GM23248 (cell line): ENCODE measurements at regions not wholly inside any gene's neighbourhood (a gene's known extent, or its start where the extent isn't known, plus 50 kb on each side); places are given as distances from the start of the nearest gene placed in this dataset.

ENCODE experiments used
- DNase-seq: peaks from one replicate; pipeline ENCODE4 v3.0.0-alpha.2; 2015
- H2AFZ ChIP-seq: fragments of 200-600 bp; sonication (generic); 2 replicates; pipeline ENCODE4 v1.6.1; 2016; ENCODE audit warnings: antibody characterized with exemption
- H3F3A ChIP-seq: fragments of 200-600 bp; sonication (generic); 2 replicates; pipeline ENCODE4 v1.6.1; 2016; ENCODE audit warnings: mild to moderate bottlenecking, antibody characterized with exemption, mixed run types; ENCODE audit not compliant: insufficient read depth
- H3K27ac ChIP-seq: fragments of 200-600 bp; sonication (generic); 2 replicates; pipeline ENCODE4 v1.5.1; 2016; ENCODE audit warnings: mild to moderate bottlenecking
- H3K27me3 ChIP-seq: fragments of 200-600 bp; sonication (generic); replicated peaks from 2 replicates; pipeline ENCODE4 v1.6.1; 2016; ENCODE audit warnings: mild to moderate bottlenecking; ENCODE audit not compliant: insufficient read depth
- H3K36me3 ChIP-seq: fragments of 200-600 bp; sonication (generic); 2 replicates; pipeline ENCODE4 v1.6.1; 2016; ENCODE audit warnings: low read depth, mild to moderate bottlenecking
- H3K4me1 ChIP-seq: fragments of 200-600 bp; sonication (generic); 2 replicates; pipeline ENCODE4 v1.6.1; 2016; ENCODE audit warnings: mild to moderate bottlenecking; ENCODE audit not compliant: insufficient read depth
- H3K4me2 ChIP-seq: fragments of 200-600 bp; sonication (generic); one replicate; pipeline ENCODE4 v1.6.1; 2016; ENCODE audit warnings: mild to moderate bottlenecking; ENCODE audit not compliant: unreplicated experiment
- H3K4me3 ChIP-seq: fragments of 200-600 bp; sonication (generic); 2 replicates; pipeline ENCODE4 v1.5.1; 2016; ENCODE audit warnings: mild to moderate bottlenecking
- H3K79me2 ChIP-seq: fragments of 200-600 bp; sonication (generic); 2 replicates; pipeline ENCODE4 v1.6.1; 2016; ENCODE audit warnings: mild to moderate bottlenecking; ENCODE audit not compliant: insufficient read depth
- H3K9ac ChIP-seq: fragments of 200-600 bp; sonication (generic); 2 replicates; pipeline ENCODE4 v1.6.1; 2016; ENCODE audit warnings: mild to moderate bottlenecking
- H3K9me2 ChIP-seq: fragments of 200-600 bp; sonication (generic); 2 replicates; pipeline ENCODE4 v1.6.1; 2016; ENCODE audit warnings: mixed run types, mild to moderate bottlenecking, moderate library complexity; ENCODE audit not compliant: insufficient read depth
- H3K9me3 ChIP-seq: fragments of 200-600 bp; sonication (generic); one replicate; pipeline ENCODE4 v1.6.1; 2017; ENCODE audit warnings: low read depth
- H4K20me1 ChIP-seq: fragments of 200-600 bp; sonication (generic); 2 replicates; pipeline ENCODE4 v1.6.0; 2016; ENCODE audit not compliant: insufficient read depth
- EZH2 ChIP-seq: fragments of 200-600 bp; sonication (generic); IDR thresholded peaks from 2 replicates; pipeline ENCODE4 v1.6.1; 2018; ENCODE audit warnings: antibody characterized with exemption, mild to moderate bottlenecking; ENCODE audit not compliant: insufficient read depth, poor library complexity, severe bottlenecking
- EZH2phosphoT487 ChIP-seq: fragments of 200-600 bp; sonication (generic); IDR thresholded peaks from 2 replicates; pipeline ENCODE4 v1.6.1; 2018; ENCODE audit warnings: antibody characterized with exemption, moderate library complexity, mild to moderate bottlenecking, low read depth; ENCODE audit not compliant: insufficient read depth
- WGBS, 2 experiments: methylation state at CpG; one replicate each; pipeline ENCODE4 v1.1.6; 2015 to 2017; ENCODE audit warnings: low lambda C conversion rate in 2 of 2, low coverage in 1 of 2; ENCODE audit errors: missing lambda C conversion rate in 2 of 2; 5-methylcytosine and 5-hydroxymethylcytosine counted together
- in situ Hi-C: fragments of 300-500 bp; cut with MboI; formaldehyde crosslinking; loops from 2 replicates; pipeline ENCODE4 v1.15.0; 2020

- H3K79me2 ChIP-seq = no peaks in the 10 kb centered on the region
- no peak overlapping the region for H3K27ac ChIP-seq
- H3K9ac ChIP-seq = no peak overlapping the region
- H3K9me3 ChIP-seq = no peaks in the 10 kb centered on the region
- TF ChIP-seq EZH2 (no peak), EZH2phosphoT487 (no peak)
- no peak overlapping the region for H2AFZ ChIP-seq
- no peaks in the 10 kb centered on the region for H3K9me2 ChIP-seq
- no peak overlapping the region for H3K4me2 ChIP-seq
- no peaks in the 10 kb centered on the region for H4K20me1 ChIP-seq
- no peaks in the 10 kb centered on the region for H3K27me3 ChIP-seq
- DNase-seq = no peak
- no peaks in the 10 kb centered on the region for H3K4me1 ChIP-seq
- H3F3A ChIP-seq = no peaks in the 10 kb centered on the region
- no peaks in the 10 kb centered on the region for H3K36me3 ChIP-seq
- WGBS, 2 experiments = 83 to 86% methylated on average over 12 to 24 of the region's 28 CpGs
- no peak overlapping the region for H3K4me3 ChIP-seq
- in situ Hi-C loops = no loop called here
Measured at GRCh38 chr11:127898422-127899365, 688.7 kb downstream of the ETS1 start.

- 45 to 50% methylated on average over 3 of the region's 3 CpGs for WGBS, 2 experiments
- TF ChIP-seq EZH2phosphoT487 = no peak
- no peak for TF ChIP-seq EZH2
- no peak overlapping the region for H3K4me3 ChIP-seq
- H3K4me2 ChIP-seq = no peak overlapping the region
- H3F3A ChIP-seq = peaks cover 9% of the 10 kb centered on the region; the same call in 1 of the 2 replicates
- no peaks in the 10 kb centered on the region for H3K9me2 ChIP-seq
- peaks cover 9% of the 10 kb centered on the region for H3K4me1 ChIP-seq
- in situ Hi-C loops = no loop called here
- H3K9ac ChIP-seq = no peak overlapping the region
- DNase-seq = no peak
- H4K20me1 ChIP-seq = no peaks in the 10 kb centered on the region
- no peak overlapping the region for H3K27ac ChIP-seq
- H3K36me3 ChIP-seq = no peaks in the 10 kb centered on the region
- no peaks in the 10 kb centered on the region for H3K79me2 ChIP-seq
- H3K9me3 ChIP-seq = no peaks in the 10 kb centered on the region
- no peaks in the 10 kb centered on the region for H3K27me3 ChIP-seq
- H2AFZ ChIP-seq = no peak overlapping the region
Measured at GRCh38 chr11:127895776-127896175, 691.6 kb downstream of the ETS1 start.

GRCh38 chr11:127894316-127894715, 693.0 kb downstream of the ETS1 start:
- Histone ChIP-seq H2AFZ (no peak overlapping the region), H3K9me2 (no peaks in the 10 kb centered on the region), H3K27me3 (no peaks in the 10 kb centered on the region), H3K4me1 (peaks cover 21% of the 10 kb centered on the region), H3K4me3 (no peak overlapping the region), H3K36me3 (no peaks in the 10 kb centered on the region), H3K4me2 (no peak overlapping the region), H3F3A (peaks cover 10% of the 10 kb centered on the region; the same call in 1 of the 2 replicates), H3K79me2 (no peaks in the 10 kb centered on the region), H3K9ac (no peak overlapping the region), H4K20me1 (no peaks in the 10 kb centered on the region), H3K27ac (no peak overlapping the region), H3K9me3 (no peaks in the 10 kb centered on the region)
- no peak for DNase-seq
- WGBS, 2 experiments = 73 to 77% methylated on average over 2 of the region's 2 CpGs
- in situ Hi-C loops = no loop called here
- TF ChIP-seq EZH2 = no peak
- no peak for TF ChIP-seq EZH2phosphoT487

GRCh38 chr11:127890030-127890615, 697.2 kb downstream of the ETS1 start:
- DNase-seq = peak; percentile 80
- Histone ChIP-seq H3K27me3 (no peaks in the 10 kb centered on the region), H3K9me2 (no peaks in the 10 kb centered on the region), H3K9me3 (no peaks in the 10 kb centered on the region), H4K20me1 (no peaks in the 10 kb centered on the region), H3K4me2 (peak overlapping the region; percentile 71), H3K36me3 (no peaks in the 10 kb centered on the region), H3F3A (peaks cover 10% of the 10 kb centered on the region; the same call in 1 of the 2 replicates), H3K27ac (peak overlapping the region; percentile 50), H3K4me1 (peaks cover 21% of the 10 kb centered on the region), H3K79me2 (no peaks in the 10 kb centered on the region), H3K4me3 (no peak overlapping the region), H3K9ac (no peak overlapping the region), H2AFZ (no peak overlapping the region)
- in situ Hi-C loops = no loop called here
- no peak for TF ChIP-seq EZH2phosphoT487
- TF ChIP-seq EZH2 = no peak
